ENCODE measurements at regions not wholly inside any gene's neighbourhood (a gene's known extent, or its start where the extent isn't known, plus 50 kb on each side); places are given as distances from the start of the nearest gene placed in this dataset.

- TF ChIP-seq CTCF (conservative IDR thresholded peaks at IDR 0.05; ENCODE audit: low read length) (no peak), EZH2phosphoT487 (IDR thresholded peaks at IDR 0.05; ENCODE audit: borderline replicate concordance) (no peak)
Measured at GRCh38 chr13:78826312-78826711, 167.4 kb upstream of the OBI1 start.
